ENCODE measurements at regions not wholly inside any gene's neighbourhood (a gene's known extent, or its start where the extent isn't known, plus 50 kb on each side); places are given as distances from the start of the nearest gene placed in this dataset.

- Histone ChIP-seq H3K27me3 (ENCODE audit: insufficient read depth, low read depth, severe bottlenecking) (no peaks in the 10 kb centered on the region), H3K27ac (no peak overlapping the region), H3K36me3 (no peaks in the 10 kb centered on the region), H3K4me3 (ENCODE audit: low read depth, low read length) (no peak overlapping the region), H3K9me3 (ENCODE audit: severe bottlenecking) (no peaks in the 10 kb centered on the region)
- DNase-seq = no peak
- TF ChIP-seq CTCF (IDR thresholded peaks at IDR 0.05; ENCODE audit: low read depth, low read length) = no peak
Observed at GRCh38 chr6:169341706-169342105, 88.1 kb upstream of the THBS2 start.

GRCh38 chr6:169341065-169341464 is 87.4 kb upstream of the THBS2 start:
- no peak for TF ChIP-seq CTCF (IDR thresholded peaks at IDR 0.05; ENCODE audit: low read depth, low read length)
- no peaks in the 10 kb centered on the region for H3K9me3 ChIP-seq (ENCODE audit: severe bottlenecking)
- H3K27me3 ChIP-seq (ENCODE audit: insufficient read depth, low read depth, severe bottlenecking) = no peaks in the 10 kb centered on the region
- no peak overlapping the region for H3K4me3 ChIP-seq (ENCODE audit: low read depth, low read length)
- no peaks in the 10 kb centered on the region for H3K36me3 ChIP-seq
- no peak for DNase-seq
- H3K27ac ChIP-seq = no peak overlapping the region

DNA sequence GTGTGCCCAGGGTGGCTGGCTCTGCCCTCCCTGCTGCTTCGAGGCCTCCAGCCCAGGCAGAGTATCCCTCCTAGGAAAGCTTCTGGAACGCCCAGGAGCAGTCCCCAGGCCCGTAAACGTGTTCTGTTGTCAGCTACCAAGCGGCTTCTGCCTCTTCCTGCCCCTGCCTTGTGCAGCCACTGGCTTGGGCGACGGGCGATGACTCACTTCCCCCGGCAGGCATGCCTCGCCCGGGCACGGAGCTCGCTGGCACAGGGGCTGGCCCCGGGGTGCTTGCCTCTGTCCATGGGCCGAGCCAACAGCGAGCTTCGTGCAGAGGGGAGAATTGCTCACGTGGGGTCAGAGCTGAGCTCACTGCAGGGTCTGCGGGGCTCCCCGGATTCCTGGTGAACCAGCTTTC is 86.7 kb upstream of the THBS2 start:
- no peak overlapping the region for H3K27ac ChIP-seq
- H3K27me3 ChIP-seq (ENCODE audit: insufficient read depth, low read depth, severe bottlenecking) = no peaks in the 10 kb centered on the region
- no peak for DNase-seq
- no peaks in the 10 kb centered on the region for H3K9me3 ChIP-seq (ENCODE audit: severe bottlenecking)
- no peak overlapping the region for H3K4me3 ChIP-seq (ENCODE audit: low read depth, low read length)
- no peak for TF ChIP-seq CTCF (IDR thresholded peaks at IDR 0.05; ENCODE audit: low read depth, low read length)
- no peaks in the 10 kb centered on the region for H3K36me3 ChIP-seq

DNA sequence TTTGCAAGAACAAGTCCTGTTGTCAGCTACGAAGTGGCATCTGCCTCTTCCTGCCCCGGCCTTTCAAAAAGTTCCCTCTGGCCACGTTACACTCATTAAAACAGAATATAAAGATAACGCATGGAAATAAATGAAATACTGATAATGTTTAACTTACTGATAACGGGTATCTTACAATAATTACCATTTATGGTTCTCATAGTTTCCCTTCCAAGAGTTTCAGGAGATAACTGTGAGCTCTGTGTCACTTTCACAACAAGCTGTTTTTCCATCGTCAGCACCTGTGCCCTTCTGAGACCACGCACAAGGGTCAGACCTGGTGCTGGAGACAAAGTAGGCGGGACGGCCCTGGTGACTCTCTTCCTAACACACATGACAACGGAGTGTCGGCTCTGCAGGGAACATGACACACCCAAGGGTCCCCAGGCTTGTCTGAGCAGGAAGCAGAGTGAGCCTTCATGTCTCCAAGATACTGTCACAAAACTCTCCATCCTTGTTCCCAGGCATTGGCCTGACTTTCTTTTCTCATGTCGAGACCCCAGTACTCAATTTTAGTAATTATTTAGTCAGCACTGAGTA is 86.2 kb upstream of the THBS2 start:
- Histone ChIP-seq H3K27me3 (ENCODE audit: insufficient read depth, low read depth, severe bottlenecking) (no peaks in the 10 kb centered on the region), H3K36me3 (no peaks in the 10 kb centered on the region), H3K9me3 (ENCODE audit: severe bottlenecking) (no peaks in the 10 kb centered on the region), H3K27ac (no peak overlapping the region), H3K4me3 (ENCODE audit: low read depth, low read length) (no peak overlapping the region)
- no peak for DNase-seq
- no peak for TF ChIP-seq CTCF (IDR thresholded peaks at IDR 0.05; ENCODE audit: low read depth, low read length)

GRCh38 chr6:169339025-169339424 is 85.4 kb upstream of the THBS2 start:
- no peak for DNase-seq
- H3K27ac ChIP-seq = no peak overlapping the region
- TF ChIP-seq CTCF (IDR thresholded peaks at IDR 0.05; ENCODE audit: low read depth, low read length) = no peak
- H3K4me3 ChIP-seq (ENCODE audit: low read depth, low read length) = no peak overlapping the region
- H3K27me3 ChIP-seq (ENCODE audit: insufficient read depth, low read depth, severe bottlenecking) = no peaks in the 10 kb centered on the region
- H3K9me3 ChIP-seq (ENCODE audit: severe bottlenecking) = no peaks in the 10 kb centered on the region
- no peaks in the 10 kb centered on the region for H3K36me3 ChIP-seq

GRCh38 chr6:169337886-169338445 is 84.3 kb upstream of the THBS2 start:
- H3K9me3 ChIP-seq (ENCODE audit: severe bottlenecking) = no peaks in the 10 kb centered on the region
- TF ChIP-seq CTCF (IDR thresholded peaks at IDR 0.05; ENCODE audit: low read depth, low read length) = no peak
- no peak for DNase-seq
- H3K27me3 ChIP-seq (ENCODE audit: insufficient read depth, low read depth, severe bottlenecking) = no peaks in the 10 kb centered on the region
- H3K36me3 ChIP-seq = no peaks in the 10 kb centered on the region
- no peak overlapping the region for H3K4me3 ChIP-seq (ENCODE audit: low read depth, low read length)
- no peak overlapping the region for H3K27ac ChIP-seq
